ENCODE measurements at regions not wholly inside any gene's neighbourhood (a gene's known extent, or its start where the extent isn't known, plus 50 kb on each side); places are given as distances from the start of the nearest gene placed in this dataset.

GRCh38 chr13:82661126-82661525 lies 1221.1 kb downstream of the SLITRK1 start:
- no peak overlapping the region for H3K4me3 ChIP-seq (ENCODE audit: low read length)
- H3K27me3 ChIP-seq (ENCODE audit: control insufficient read depth, insufficient read depth, low read length): no peaks in the 10 kb centered on the region
- no peaks in the 10 kb centered on the region for H3K9me3 ChIP-seq (ENCODE audit: control insufficient read depth, low read depth, low read length)
- H3K36me3 ChIP-seq (ENCODE audit: control insufficient read depth, insufficient read depth, low read length): no peaks in the 10 kb centered on the region
- no peaks in the 10 kb centered on the region for H3K4me1 ChIP-seq (ENCODE audit: control insufficient read depth, insufficient read depth, low read length)
- no peak overlapping the region for H3K27ac ChIP-seq (ENCODE audit: low read length)
- WGBS (ENCODE audit: insufficient coverage, low lambda C conversion rate): 100% methylated on average over 1 of the region's 4 CpGs
- no peak for DNase-seq

DNA sequence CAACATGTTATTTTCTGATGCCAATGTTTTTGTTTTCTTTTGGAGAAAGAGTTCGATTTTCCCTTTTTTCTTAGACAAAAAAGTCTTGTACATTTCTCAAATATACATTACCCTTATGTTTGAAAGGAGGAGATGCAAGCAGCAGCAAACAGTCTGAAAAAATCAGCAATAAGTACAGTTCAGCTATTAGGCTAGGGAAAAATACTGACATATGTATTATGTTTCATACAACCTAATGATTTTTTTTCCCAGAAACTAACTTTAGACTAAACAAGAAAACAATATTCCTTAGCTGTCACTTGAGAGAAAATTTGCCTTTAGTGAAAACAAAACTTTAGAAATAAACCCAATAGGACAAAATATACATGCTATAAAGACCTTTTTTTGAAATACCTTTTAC lies 1223.5 kb downstream of the SLITRK1 start:
- WGBS (ENCODE audit: insufficient coverage, low lambda C conversion rate): no CpG with 5 or more reads among the region's 1 CpG
- no peak for DNase-seq
- no peaks in the 10 kb centered on the region for H3K4me1 ChIP-seq (ENCODE audit: control insufficient read depth, insufficient read depth, low read length)
- H3K9me3 ChIP-seq (ENCODE audit: control insufficient read depth, low read depth, low read length): no peaks in the 10 kb centered on the region
- H3K36me3 ChIP-seq (ENCODE audit: control insufficient read depth, insufficient read depth, low read length): no peaks in the 10 kb centered on the region
- H3K4me3 ChIP-seq (ENCODE audit: low read length): no peak overlapping the region
- H3K27ac ChIP-seq (ENCODE audit: low read length): no peak overlapping the region
- H3K27me3 ChIP-seq (ENCODE audit: control insufficient read depth, insufficient read depth, low read length): no peaks in the 10 kb centered on the region

GRCh38 chr13:82657471-82657870 lies 1224.8 kb downstream of the SLITRK1 start:
- Histone ChIP-seq H3K27ac (ENCODE audit: low read length) (no peak overlapping the region), H3K4me3 (ENCODE audit: low read length) (no peak overlapping the region), H3K9me3 (ENCODE audit: control insufficient read depth, low read depth, low read length) (no peaks in the 10 kb centered on the region)

GRCh38 chr13:82654861-82655855 lies 1227.1 kb downstream of the SLITRK1 start:
- Histone ChIP-seq H3K4me1 (ENCODE audit: control insufficient read depth, insufficient read depth, low read length) (no peaks in the 10 kb centered on the region), H3K27ac (ENCODE audit: low read length) (no peak overlapping the region), H3K4me3 (ENCODE audit: low read length) (no peak overlapping the region), H3K27me3 (ENCODE audit: control insufficient read depth, insufficient read depth, low read length) (no peaks in the 10 kb centered on the region), H3K36me3 (ENCODE audit: control insufficient read depth, insufficient read depth, low read length) (no peaks in the 10 kb centered on the region), H3K9me3 (ENCODE audit: control insufficient read depth, low read depth, low read length) (no peaks in the 10 kb centered on the region)
- DNase-seq: no peak
- 90% methylated on average over 3 of the region's 16 CpGs for WGBS (ENCODE audit: insufficient coverage, low lambda C conversion rate)

More at GRCh38 chr13:82657471-82657870, 1224.8 kb downstream of the SLITRK1 start:
- Histone ChIP-seq H3K4me1 (ENCODE audit: control insufficient read depth, insufficient read depth, low read length) (no peaks in the 10 kb centered on the region), H3K36me3 (ENCODE audit: control insufficient read depth, insufficient read depth, low read length) (no peaks in the 10 kb centered on the region), H3K27me3 (ENCODE audit: control insufficient read depth, insufficient read depth, low read length) (no peaks in the 10 kb centered on the region)
- no peak for DNase-seq
- WGBS (ENCODE audit: insufficient coverage, low lambda C conversion rate): no CpG with 5 or more reads among the region's 3 CpGs

- WGBS (ENCODE audit: insufficient coverage, low lambda C conversion rate): no CpG with 5 or more reads among the region's 1 CpG
- Histone ChIP-seq H3K27ac (ENCODE audit: low read length) (no peak overlapping the region), H3K4me3 (ENCODE audit: low read length) (no peak overlapping the region), H3K27me3 (ENCODE audit: control insufficient read depth, insufficient read depth, low read length) (no peaks in the 10 kb centered on the region), H3K9me3 (ENCODE audit: control insufficient read depth, low read depth, low read length) (no peaks in the 10 kb centered on the region), H3K36me3 (ENCODE audit: control insufficient read depth, insufficient read depth, low read length) (no peaks in the 10 kb centered on the region), H3K4me1 (ENCODE audit: control insufficient read depth, insufficient read depth, low read length) (no peaks in the 10 kb centered on the region)
- no peak for DNase-seq
Observed at GRCh38 chr13:82654143-82654542, 1228.1 kb downstream of the SLITRK1 start.

GRCh38 chr13:82647540-82647939 lies 1234.7 kb downstream of the SLITRK1 start:
- no CpG with 5 or more reads among the region's 1 CpG for WGBS (ENCODE audit: insufficient coverage, low lambda C conversion rate)
- no peak overlapping the region for H3K4me3 ChIP-seq (ENCODE audit: low read length)

GRCh38 chr13:82636119-82636518 lies 1246.2 kb downstream of the SLITRK1 start:
- Histone ChIP-seq H3K27ac (ENCODE audit: low read length) (no peak overlapping the region), H3K36me3 (ENCODE audit: control insufficient read depth, insufficient read depth, low read length) (no peaks in the 10 kb centered on the region), H3K4me3 (ENCODE audit: low read length) (no peak overlapping the region), H3K27me3 (ENCODE audit: control insufficient read depth, insufficient read depth, low read length) (no peaks in the 10 kb centered on the region), H3K4me1 (ENCODE audit: control insufficient read depth, insufficient read depth, low read length) (no peaks in the 10 kb centered on the region), H3K9me3 (ENCODE audit: control insufficient read depth, low read depth, low read length) (peaks cover 10% of the 10 kb centered on the region)
- 100% methylated on average over 1 of the region's 1 CpG for WGBS (ENCODE audit: insufficient coverage, low lambda C conversion rate)
- no peak for DNase-seq

More at GRCh38 chr13:82647540-82647939, 1234.7 kb downstream of the SLITRK1 start:
- Histone ChIP-seq H3K9me3 (ENCODE audit: control insufficient read depth, low read depth, low read length) (no peaks in the 10 kb centered on the region), H3K36me3 (ENCODE audit: control insufficient read depth, insufficient read depth, low read length) (no peaks in the 10 kb centered on the region), H3K27me3 (ENCODE audit: control insufficient read depth, insufficient read depth, low read length) (no peaks in the 10 kb centered on the region), H3K27ac (ENCODE audit: low read length) (no peak overlapping the region), H3K4me1 (ENCODE audit: control insufficient read depth, insufficient read depth, low read length) (no peaks in the 10 kb centered on the region)
- DNase-seq: no peak

DNA sequence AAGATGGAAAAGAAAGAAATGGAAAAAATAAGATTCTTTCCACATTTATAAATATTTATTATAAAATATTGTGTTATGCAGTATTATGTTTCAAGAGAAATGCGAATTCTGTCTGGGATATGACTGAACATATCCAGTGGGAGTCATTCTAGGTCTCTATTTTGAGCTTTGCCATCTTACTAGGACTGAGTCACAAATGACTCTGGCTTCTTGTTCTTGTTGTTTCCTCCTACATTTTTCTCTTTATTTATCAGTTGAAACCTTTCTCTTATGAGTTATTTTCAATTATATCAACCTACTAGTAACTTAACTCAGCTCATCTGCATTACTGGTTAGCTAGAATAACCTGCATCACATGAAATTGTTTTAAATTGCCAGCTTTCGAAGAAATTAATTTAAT lies 1247.3 kb downstream of the SLITRK1 start:
- WGBS (ENCODE audit: insufficient coverage, low lambda C conversion rate): 77% methylated on average over 2 of the region's 2 CpGs
- Histone ChIP-seq H3K27ac (ENCODE audit: low read length) (no peak overlapping the region), H3K9me3 (ENCODE audit: control insufficient read depth, low read depth, low read length) (peaks cover 10% of the 10 kb centered on the region), H3K36me3 (ENCODE audit: control insufficient read depth, insufficient read depth, low read length) (no peaks in the 10 kb centered on the region), H3K4me1 (ENCODE audit: control insufficient read depth, insufficient read depth, low read length) (no peaks in the 10 kb centered on the region), H3K4me3 (ENCODE audit: low read length) (no peak overlapping the region), H3K27me3 (ENCODE audit: control insufficient read depth, insufficient read depth, low read length) (no peaks in the 10 kb centered on the region)
- DNase-seq: no peak

- no peak overlapping the region for H3K27ac ChIP-seq (ENCODE audit: low read length)
- H3K4me3 ChIP-seq (ENCODE audit: low read length): no peak overlapping the region
- no peaks in the 10 kb centered on the region for H3K36me3 ChIP-seq (ENCODE audit: control insufficient read depth, insufficient read depth, low read length)
- no CpG with 5 or more reads among the region's 1 CpG for WGBS (ENCODE audit: insufficient coverage, low lambda C conversion rate)
- H3K9me3 ChIP-seq (ENCODE audit: control insufficient read depth, low read depth, low read length): peaks cover 4% of the 10 kb centered on the region
- no peaks in the 10 kb centered on the region for H3K4me1 ChIP-seq (ENCODE audit: control insufficient read depth, insufficient read depth, low read length)
- no peaks in the 10 kb centered on the region for H3K27me3 ChIP-seq (ENCODE audit: control insufficient read depth, insufficient read depth, low read length)
- no peak for DNase-seq
Observed at GRCh38 chr13:82627183-82627582, 1255.1 kb downstream of the SLITRK1 start.

DNA sequence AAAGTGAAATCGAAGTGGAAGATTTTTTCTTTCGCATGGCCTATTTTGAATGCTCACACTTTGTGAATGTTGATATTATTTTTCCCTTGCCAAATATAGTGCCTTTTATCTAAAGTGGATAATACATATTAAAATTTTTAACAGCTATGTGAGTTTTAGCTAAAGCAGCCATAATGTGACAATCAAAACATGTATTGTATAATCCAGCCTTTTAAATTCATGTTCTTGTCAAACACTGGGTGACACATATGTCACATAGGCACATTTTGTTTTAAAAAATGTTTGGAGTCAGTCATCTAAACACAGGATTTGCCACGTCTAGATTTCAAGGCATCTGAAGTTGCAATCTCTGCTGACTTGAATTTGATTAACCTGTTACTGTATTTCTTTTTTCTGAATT lies 1256.6 kb downstream of the SLITRK1 start:
- Histone ChIP-seq H3K27ac (ENCODE audit: low read length) (no peak overlapping the region), H3K9me3 (ENCODE audit: control insufficient read depth, low read depth, low read length) (no peaks in the 10 kb centered on the region), H3K36me3 (ENCODE audit: control insufficient read depth, insufficient read depth, low read length) (no peaks in the 10 kb centered on the region), H3K27me3 (ENCODE audit: control insufficient read depth, insufficient read depth, low read length) (no peaks in the 10 kb centered on the region), H3K4me3 (ENCODE audit: low read length) (no peak overlapping the region), H3K4me1 (ENCODE audit: control insufficient read depth, insufficient read depth, low read length) (no peaks in the 10 kb centered on the region)
- 100% methylated on average over 1 of the region's 3 CpGs for WGBS (ENCODE audit: insufficient coverage, low lambda C conversion rate)
- DNase-seq: no peak

GRCh38 chr13:82615043-82615442 lies 1267.2 kb downstream of the SLITRK1 start:
- H3K27ac ChIP-seq (ENCODE audit: low read length): no peak overlapping the region
- no peaks in the 10 kb centered on the region for H3K36me3 ChIP-seq (ENCODE audit: control insufficient read depth, insufficient read depth, low read length)
- H3K9me3 ChIP-seq (ENCODE audit: control insufficient read depth, low read depth, low read length): no peaks in the 10 kb centered on the region
- H3K4me1 ChIP-seq (ENCODE audit: control insufficient read depth, insufficient read depth, low read length): no peaks in the 10 kb centered on the region
- 0% methylated on average over 1 of the region's 1 CpG for WGBS (ENCODE audit: insufficient coverage, low lambda C conversion rate)
- DNase-seq: no peak
- H3K27me3 ChIP-seq (ENCODE audit: control insufficient read depth, insufficient read depth, low read length): no peaks in the 10 kb centered on the region
- no peak overlapping the region for H3K4me3 ChIP-seq (ENCODE audit: low read length)
